SJCRH30 (cell line): ENCODE measurements at regions not wholly inside any gene's neighbourhood (a gene's known extent, or its start where the extent isn't known, plus 50 kb on each side); places are given as distances from the start of the nearest gene placed in this dataset.

Experiments
- DNase-seq, 2 experiments: peaks; one replicate each; pipeline ENCODE4 v3.0.0-alpha.2; 2015 to 2020
- H3K27ac ChIP-seq: fragments of 250-450 bp; sonication (Bioruptor Pico); 2 replicates; pipeline ENCODE4 v1.5.1; 2020; ENCODE audit warnings: mild to moderate bottlenecking, moderate library complexity
- H3K27me3 ChIP-seq: fragments of 250-450 bp; sonication (Bioruptor Pico); 2 replicates; pipeline ENCODE4 v1.5.1; 2020; ENCODE audit warnings: mild to moderate bottlenecking, moderate library complexity
- H3K36me3 ChIP-seq: fragments of 250-450 bp; sonication (Bioruptor Pico); 2 replicates; pipeline ENCODE4 v1.5.1; 2020; ENCODE audit warnings: mild to moderate bottlenecking, moderate library complexity
- H3K4me1 ChIP-seq: fragments of 250-450 bp; sonication (Bioruptor Pico); 2 replicates; pipeline ENCODE4 v1.5.1; 2020; ENCODE audit warnings: mild to moderate bottlenecking, moderate library complexity
- H3K4me3 ChIP-seq: fragments of 250-450 bp; sonication (Bioruptor Pico); 2 replicates; pipeline ENCODE4 v1.5.1; 2020; ENCODE audit warnings: mild to moderate bottlenecking, moderate library complexity
- H3K9me3 ChIP-seq: fragments of 250-450 bp; sonication (Bioruptor Pico); replicated peaks from 2 replicates; pipeline ENCODE4 v1.5.1; 2020; ENCODE audit warnings: mild to moderate bottlenecking, moderate library complexity

- Histone ChIP-seq H3K9me3 (no peaks in the 10 kb centered on the region), H3K27me3 (no peaks in the 10 kb centered on the region), H3K27ac (no peak overlapping the region), H3K4me1 (no peaks in the 10 kb centered on the region), H3K36me3 (no peaks in the 10 kb centered on the region), H3K4me3 (no peak overlapping the region)
- DNase-seq = peak in 1 of 2 experiments; percentile 30
Measured at GRCh38 chr9:19517202-19517942, 108.6 kb downstream of the ACER2 start.

DNA sequence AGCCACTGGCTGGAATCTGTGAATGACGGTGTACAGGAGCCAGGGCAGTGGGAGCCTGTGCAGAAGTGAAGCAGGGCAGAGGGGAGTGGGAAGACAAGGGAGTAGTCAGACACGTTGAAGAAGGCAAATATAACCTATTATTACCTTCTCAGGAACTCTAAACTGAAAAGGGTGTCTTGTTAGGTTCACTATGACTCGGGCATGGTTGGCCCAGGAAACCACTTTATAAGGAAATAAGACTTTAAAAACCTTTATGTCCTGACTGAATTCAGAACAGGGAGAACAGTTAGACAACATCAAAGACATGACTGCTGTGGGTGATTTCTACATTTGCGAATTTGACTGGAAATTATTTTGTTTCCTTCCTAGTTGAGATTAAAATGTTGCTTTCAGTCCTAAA is 107.5 kb downstream of the ACER2 start:
- Histone ChIP-seq H3K4me3 (no peak overlapping the region), H3K27ac (no peak overlapping the region), H3K4me1 (no peaks in the 10 kb centered on the region), H3K27me3 (no peaks in the 10 kb centered on the region), H3K9me3 (no peaks in the 10 kb centered on the region), H3K36me3 (no peaks in the 10 kb centered on the region)
- DNase-seq = no peak

DNA sequence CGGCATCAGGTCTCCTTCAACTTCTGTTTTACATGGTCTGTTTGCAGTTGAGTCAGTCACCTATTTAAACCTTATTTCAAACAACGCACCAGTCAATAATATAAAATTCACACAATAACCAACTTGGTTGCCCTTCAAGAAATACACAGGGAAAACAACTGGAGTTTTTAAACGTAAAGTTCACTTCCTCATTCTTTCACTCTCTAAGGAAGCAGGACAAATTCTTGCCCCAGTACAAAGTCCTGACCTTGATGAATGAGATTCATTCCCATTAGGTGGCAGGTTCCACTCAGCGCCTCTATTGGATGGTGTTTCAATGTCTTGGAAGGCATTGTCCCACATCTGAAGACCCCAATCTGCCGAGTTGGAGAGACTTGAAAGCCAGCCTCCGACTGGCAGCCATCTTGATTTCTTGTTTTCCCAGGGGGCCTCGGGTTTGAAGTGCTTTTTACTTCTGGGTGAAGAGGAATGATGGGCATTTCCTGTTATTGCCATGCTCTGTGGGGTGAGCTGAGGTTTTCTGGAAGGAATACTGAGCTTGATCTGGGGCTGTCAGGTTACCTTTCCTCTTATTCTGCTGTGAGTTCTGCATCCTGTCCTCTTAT is 105.0 kb downstream of the ACER2 start:
- DNase-seq = peak; percentile 9 to 11

GRCh38 chr9:19512103-19512832 is 103.5 kb downstream of the ACER2 start:
- Histone ChIP-seq H3K27ac (no peak overlapping the region), H3K9me3 (no peaks in the 10 kb centered on the region), H3K36me3 (no peaks in the 10 kb centered on the region), H3K4me1 (no peaks in the 10 kb centered on the region), H3K4me3 (no peak overlapping the region), H3K27me3 (no peaks in the 10 kb centered on the region)
- no peak for DNase-seq

More for the DNA sequence above, 105.0 kb downstream of the ACER2 start:
- Histone ChIP-seq H3K9me3 (no peaks in the 10 kb centered on the region), H3K27me3 (no peaks in the 10 kb centered on the region), H3K36me3 (no peaks in the 10 kb centered on the region), H3K4me1 (no peaks in the 10 kb centered on the region), H3K27ac (no peak overlapping the region), H3K4me3 (peak overlapping the region; percentile 43)

GRCh38 chr9:19511694-19512093 is 102.9 kb downstream of the ACER2 start:
- Histone ChIP-seq H3K27ac (no peak overlapping the region), H3K4me1 (no peaks in the 10 kb centered on the region), H3K9me3 (no peaks in the 10 kb centered on the region), H3K4me3 (no peak overlapping the region), H3K27me3 (no peaks in the 10 kb centered on the region), H3K36me3 (no peaks in the 10 kb centered on the region)
- DNase-seq = no peak

DNA sequence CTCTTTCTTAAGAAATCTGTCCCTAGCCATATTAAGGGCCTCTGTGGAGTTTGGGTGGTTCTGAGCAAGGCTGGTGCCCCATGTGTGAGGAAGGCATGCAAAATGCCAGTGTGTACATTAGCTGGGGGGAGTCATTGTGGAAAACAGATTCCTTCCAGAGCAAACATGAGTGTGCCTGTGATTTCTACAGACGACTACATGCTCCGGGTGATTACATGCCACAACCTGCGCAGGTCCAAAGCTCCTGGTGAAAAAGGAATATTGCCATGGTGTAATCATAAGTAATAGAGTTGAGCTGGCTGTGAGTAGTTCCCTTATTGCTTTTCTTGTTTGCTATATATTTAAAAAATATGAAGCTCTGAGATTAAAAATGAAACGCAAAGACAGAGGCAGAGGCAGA is 102.1 kb downstream of the ACER2 start:
- Histone ChIP-seq H3K27me3 (no peaks in the 10 kb centered on the region), H3K36me3 (no peaks in the 10 kb centered on the region), H3K4me3 (no peak overlapping the region)

More for the DNA sequence above, 102.1 kb downstream of the ACER2 start:
- no peak for DNase-seq
- no peaks in the 10 kb centered on the region for H3K4me1 ChIP-seq
- H3K9me3 ChIP-seq = no peaks in the 10 kb centered on the region
- no peak overlapping the region for H3K27ac ChIP-seq
